ENCODE measurements at regions not wholly inside any gene's neighbourhood (a gene's known extent, or its start where the extent isn't known, plus 50 kb on each side); places are given as distances from the start of the nearest gene placed in this dataset.

DNA sequence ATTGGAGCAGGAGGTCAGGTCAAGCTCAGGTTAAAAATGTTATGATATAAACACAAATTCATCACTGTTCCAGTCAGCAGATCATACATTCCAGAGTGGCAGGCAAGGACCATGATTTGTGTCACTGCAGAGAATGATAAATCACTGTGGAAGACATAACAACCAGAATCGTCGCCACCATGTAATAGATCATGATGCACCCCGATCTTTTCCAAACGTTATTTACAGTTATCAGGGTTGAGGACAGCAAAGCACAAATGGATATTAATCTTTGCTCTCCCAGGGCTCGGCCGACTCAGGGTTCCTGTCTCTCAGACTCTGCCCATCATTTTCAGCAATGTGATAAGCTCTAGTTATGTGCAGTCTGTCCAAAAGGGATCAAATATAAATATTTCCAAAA, 122.7 kb downstream of the ZBTB18 start:
- H3K4me3 ChIP-seq: no peak overlapping the region
- no peak for DNase-seq
- 25 to 37% (median 31%) methylated on average over 6 of the region's 6 CpGs for WGBS, 3 donors
- H3K27me3 ChIP-seq: no peaks in the 10 kb centered on the region
- H3K9me3 ChIP-seq: no peaks in the 10 kb centered on the region
- TF ChIP-seq EP300 (IDR thresholded peaks at IDR 0.05): no peak
- no peak for TF ChIP-seq CTCF (IDR thresholded peaks at IDR 0.05)
- no peak for TF ChIP-seq POLR2A (IDR thresholded peaks at IDR 0.05)
- H3K4me1 ChIP-seq (ENCODE audit: insufficient read depth): no peaks in the 10 kb centered on the region
- intact Hi-C loops (cut with DNase I): no loop called here
- H3K27ac ChIP-seq: no peak overlapping the region
- H3K36me3 ChIP-seq: no peaks in the 10 kb centered on the region

DNA sequence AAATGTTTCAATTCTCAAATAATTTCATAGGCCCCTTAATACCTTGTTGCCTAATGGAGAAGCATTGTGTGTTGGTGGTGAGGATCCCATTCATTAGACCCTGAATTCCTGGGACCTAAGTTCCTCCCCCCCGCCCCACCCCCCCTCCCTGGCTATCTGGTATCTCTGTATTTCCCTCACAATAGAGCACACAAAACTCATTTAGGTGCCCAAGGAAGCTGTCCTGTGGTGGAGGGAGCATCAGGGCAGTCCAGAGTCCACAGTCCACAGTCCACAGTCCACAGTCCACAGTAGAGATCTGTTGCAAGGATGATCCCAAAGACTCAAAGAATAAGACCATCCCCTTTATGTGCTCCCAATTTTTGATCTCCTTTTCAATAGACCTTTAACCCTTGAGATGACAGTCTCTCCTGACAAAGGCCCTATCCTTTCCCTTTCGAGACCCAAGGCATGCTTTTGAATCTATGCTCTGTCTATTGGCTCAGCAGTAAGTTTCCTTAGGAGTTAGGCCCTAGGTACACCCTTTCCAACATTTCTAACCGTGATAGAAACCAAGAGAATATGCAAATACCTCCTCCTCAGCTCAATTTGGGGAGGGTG, 123.9 kb downstream of the ZBTB18 start:
- H3K4me1 ChIP-seq (ENCODE audit: insufficient read depth): no peaks in the 10 kb centered on the region
- H3K36me3 ChIP-seq: no peaks in the 10 kb centered on the region
- 66 to 78% (median 76%) methylated on average over 3 of the region's 3 CpGs for WGBS, 3 donors
- no peaks in the 10 kb centered on the region for H3K27me3 ChIP-seq
- intact Hi-C loops (cut with DNase I): no loop called here
- no peak overlapping the region for H3K4me3 ChIP-seq
- DNase-seq: no peak
- TF ChIP-seq EP300 (IDR thresholded peaks at IDR 0.05) (no peak), POLR2A (IDR thresholded peaks at IDR 0.05) (no peak), CTCF (IDR thresholded peaks at IDR 0.05) (no peak)
- no peaks in the 10 kb centered on the region for H3K9me3 ChIP-seq
- no peak overlapping the region for H3K27ac ChIP-seq

GRCh38 chr1:244176201-244176600, 125.1 kb downstream of the ZBTB18 start:
- TF ChIP-seq EP300 (IDR thresholded peaks at IDR 0.05) (no peak), CTCF (IDR thresholded peaks at IDR 0.05) (no peak)
- no peak overlapping the region for H3K27ac ChIP-seq
- no peak overlapping the region for H3K4me3 ChIP-seq
- intact Hi-C loops (cut with DNase I): no loop called here
- H3K27me3 ChIP-seq: no peaks in the 10 kb centered on the region
- no peaks in the 10 kb centered on the region for H3K4me1 ChIP-seq (ENCODE audit: insufficient read depth)
- H3K36me3 ChIP-seq: no peaks in the 10 kb centered on the region
- H3K9me3 ChIP-seq: no peaks in the 10 kb centered on the region
- 64 to 81% (median 72%) methylated on average over 3 of the region's 3 CpGs for WGBS, 3 donors
- DNase-seq: no peak

DNA sequence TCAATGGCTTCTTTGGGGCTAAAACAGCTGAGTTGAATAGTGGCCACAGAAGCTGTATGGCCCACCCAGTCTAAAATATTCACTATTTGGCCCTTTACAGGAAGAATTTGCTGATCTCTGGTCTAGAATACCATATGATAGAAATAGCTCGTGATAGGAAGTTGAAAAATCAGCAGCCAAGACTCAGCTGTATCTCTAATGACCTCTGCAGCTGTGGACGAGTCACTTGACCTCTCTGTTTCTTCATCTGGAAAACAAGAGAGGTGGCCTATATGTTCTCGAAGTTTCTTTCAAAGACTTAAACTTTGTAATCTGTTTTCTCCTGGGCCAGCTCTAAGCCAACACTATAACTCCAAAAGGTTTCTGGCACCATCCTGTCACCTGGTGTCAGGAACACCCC, 129.2 kb downstream of the ZBTB18 start:
- TF ChIP-seq POLR2A (IDR thresholded peaks at IDR 0.05) (no peak), CTCF (IDR thresholded peaks at IDR 0.05) (no peak), EP300 (IDR thresholded peaks at IDR 0.05) (no peak)
- Histone ChIP-seq H3K36me3 (no peaks in the 10 kb centered on the region), H3K4me3 (no peak overlapping the region), H3K9me3 (no peaks in the 10 kb centered on the region), H3K4me1 (ENCODE audit: insufficient read depth) (no peaks in the 10 kb centered on the region), H3K27ac (no peak overlapping the region), H3K27me3 (no peaks in the 10 kb centered on the region)
- no peak for DNase-seq
- 47 to 59% (median 48%) methylated on average over 3 of the region's 3 CpGs for WGBS, 3 donors
- intact Hi-C loops (cut with DNase I): no loop called here

Measured in ovary (tissue), 7 donors.